ENCODE measurements at regions not wholly inside any gene's neighbourhood (a gene's known extent, or its start where the extent isn't known, plus 50 kb on each side); places are given as distances from the start of the nearest gene placed in this dataset.
"Not testable (repeated sequence)": the region's sequence is repeated elsewhere in the genome, so short reads cannot be mapped to it uniquely, and the experiment has no call there.

GRCh38 chr2:138267161-138267901 lies 234.2 kb upstream of the SPOPL start:
- DNase-seq, result no peak

DNA sequence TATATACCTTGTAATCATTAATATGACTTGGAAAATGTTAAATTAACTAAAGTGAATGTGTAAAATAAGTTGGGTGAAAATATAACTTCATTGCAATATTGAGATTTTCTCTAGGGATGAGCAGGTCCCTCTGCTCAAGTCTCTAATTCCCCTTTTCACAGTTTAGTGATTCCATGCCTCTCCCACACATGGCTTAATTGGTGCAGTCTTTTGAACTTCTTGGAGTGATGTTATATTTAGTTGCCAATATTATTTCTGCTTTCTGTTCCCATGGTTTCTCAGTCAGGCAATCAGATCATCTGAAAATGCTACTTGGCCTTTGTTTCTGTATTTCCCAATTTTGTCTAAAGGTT lies 233.7 kb upstream of the SPOPL start:
- no peak for DNase-seq

DNA sequence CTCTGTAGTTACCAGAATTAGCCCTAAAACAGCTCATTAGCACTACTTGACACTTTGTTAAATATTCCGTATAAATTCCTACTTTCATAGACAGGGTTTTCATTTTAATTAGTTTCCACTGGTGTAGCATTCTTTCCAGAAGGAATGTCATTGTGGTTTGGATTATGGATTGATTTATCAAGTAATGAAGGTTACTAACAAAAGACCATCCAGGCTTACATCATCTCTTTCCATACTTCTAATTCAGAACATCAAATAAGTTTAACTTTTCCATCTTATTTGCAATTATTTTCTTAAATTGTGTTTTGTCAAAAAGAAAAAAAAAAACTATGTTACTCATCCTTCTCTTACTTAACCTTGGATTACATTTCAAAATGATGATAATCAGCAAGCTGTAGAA lies 231.8 kb upstream of the SPOPL start:
- DNase-seq, result no peak

DNA sequence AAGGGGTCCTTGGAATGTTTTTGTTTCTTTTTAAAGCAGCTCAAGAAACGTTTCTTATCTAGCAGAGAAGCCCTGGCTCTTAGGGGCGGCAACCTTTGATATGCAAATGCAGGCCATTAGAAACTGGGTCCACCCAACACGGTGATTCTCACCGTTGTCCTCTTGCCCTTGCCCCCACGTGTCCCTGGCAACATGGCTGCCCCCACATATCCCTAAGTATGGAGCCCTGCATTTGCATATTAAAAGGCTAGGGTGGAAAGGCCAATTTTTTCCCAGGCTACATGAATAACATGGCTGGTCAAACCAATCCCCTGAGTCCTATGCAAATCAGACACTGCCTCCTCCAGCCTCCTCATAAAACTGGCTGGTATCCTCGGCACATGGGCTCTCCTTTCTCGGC lies 230.1 kb upstream of the SPOPL start:
- no peak for DNase-seq

GRCh38 chr2:138272524-138273195 lies 228.9 kb upstream of the SPOPL start:
- DNase-seq, result no peak

DNA sequence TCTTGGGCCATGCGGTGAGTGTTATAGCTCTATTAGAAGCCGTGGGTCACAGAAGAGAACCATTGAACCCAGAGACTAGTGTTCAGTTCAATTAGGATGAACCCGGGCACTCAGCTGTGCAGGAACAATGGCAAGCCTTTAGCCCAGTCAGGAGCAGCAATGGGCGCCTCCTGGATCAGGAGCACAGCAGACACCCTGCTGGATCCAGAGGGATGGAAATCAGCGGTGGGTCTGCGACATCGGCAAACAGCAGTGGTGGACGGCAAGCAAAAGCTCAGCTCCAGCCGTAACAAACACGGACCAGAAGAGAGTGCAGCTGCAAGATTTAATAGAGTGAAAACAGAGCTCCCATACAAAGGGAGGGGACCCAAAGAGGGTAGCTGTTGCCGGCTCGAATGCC lies 228.3 kb upstream of the SPOPL start:
- DNase-seq, result not testable (repeated sequence)

DNA sequence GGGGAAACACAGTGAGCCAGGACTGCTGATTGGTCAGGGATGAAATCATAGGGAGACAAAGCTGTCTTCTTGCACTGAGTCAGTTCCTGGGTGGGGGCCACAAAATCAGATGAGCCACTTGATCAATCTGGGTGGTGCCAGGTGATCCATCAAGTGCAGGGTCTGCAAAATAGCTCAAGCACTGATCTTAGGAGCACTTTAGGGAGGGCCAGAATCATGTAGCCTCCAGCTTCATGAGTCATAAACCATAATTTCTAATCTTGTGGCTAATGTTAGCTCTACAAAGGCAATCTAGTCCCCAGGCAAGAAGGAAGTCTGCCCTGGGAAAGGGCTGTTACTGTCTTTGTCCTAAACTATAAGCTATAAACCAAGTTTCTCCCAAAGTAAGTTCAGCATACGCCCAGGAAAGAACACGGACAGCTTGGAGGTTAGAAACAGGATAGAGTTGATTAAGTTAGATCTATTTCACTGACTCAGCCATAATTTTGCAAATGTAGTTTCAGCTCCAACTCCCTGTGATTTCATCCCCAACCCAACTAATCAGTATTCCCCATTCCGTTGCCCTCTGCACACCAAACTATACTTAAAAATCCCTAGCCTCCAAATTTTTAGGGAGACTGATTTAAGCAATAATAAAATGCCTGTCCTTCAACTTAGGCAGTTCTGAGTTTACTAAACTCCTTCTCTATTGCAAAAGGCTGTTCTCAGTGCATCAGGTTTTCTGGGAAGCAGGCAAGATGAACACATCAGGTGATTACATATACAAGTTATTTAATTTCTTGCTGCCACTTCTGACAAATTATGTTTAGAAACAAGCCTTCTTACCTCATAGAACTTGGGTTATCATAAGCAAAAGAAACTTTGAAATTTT lies 226.9 kb upstream of the SPOPL start:
- no peak for DNase-seq

DNA sequence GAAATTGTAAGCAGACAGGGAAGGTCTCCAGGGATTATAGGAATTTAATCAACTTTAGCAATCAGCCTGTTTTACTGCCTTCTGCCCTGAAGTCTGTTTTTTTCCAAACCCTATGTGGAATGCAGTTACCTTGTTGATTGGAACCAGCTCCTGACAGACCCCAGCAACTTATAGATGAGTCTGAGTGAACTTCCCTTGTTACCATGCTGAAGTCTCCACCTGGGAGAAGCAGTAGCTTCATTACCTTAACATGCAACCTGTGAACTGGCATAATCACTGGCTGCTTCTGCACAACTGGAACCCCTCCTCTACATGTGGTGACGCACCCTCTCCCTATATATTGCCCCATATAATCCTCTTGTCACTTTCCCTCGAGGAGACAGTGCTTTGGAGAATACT lies 226.3 kb upstream of the SPOPL start:
- DNase-seq, result no peak

GRCh38 chr2:138275881-138276280 lies 225.7 kb upstream of the SPOPL start:
- no peak for DNase-seq

DNA sequence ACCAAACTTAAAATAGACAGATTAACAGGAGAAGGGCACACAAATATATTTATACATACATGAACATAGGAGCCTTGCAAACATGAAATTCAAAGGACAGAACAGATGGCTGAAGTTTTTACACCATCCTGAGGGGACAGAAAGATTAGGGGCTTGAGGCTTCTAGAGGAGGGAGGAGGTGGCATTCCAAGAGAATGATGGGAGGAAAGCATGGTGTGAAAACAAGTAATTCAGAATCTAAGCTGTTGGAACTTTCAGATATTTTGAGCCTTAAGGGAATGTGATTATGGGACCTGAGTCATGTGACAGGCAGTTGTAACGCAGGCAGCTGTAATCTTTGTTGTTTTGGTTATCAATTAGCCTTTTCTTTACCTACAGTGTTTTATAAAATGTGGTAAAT lies 225.2 kb upstream of the SPOPL start:
- DNase-seq, result no peak

GRCh38 chr2:138277062-138277461 lies 224.5 kb upstream of the SPOPL start:
- no peak for DNase-seq

DNA sequence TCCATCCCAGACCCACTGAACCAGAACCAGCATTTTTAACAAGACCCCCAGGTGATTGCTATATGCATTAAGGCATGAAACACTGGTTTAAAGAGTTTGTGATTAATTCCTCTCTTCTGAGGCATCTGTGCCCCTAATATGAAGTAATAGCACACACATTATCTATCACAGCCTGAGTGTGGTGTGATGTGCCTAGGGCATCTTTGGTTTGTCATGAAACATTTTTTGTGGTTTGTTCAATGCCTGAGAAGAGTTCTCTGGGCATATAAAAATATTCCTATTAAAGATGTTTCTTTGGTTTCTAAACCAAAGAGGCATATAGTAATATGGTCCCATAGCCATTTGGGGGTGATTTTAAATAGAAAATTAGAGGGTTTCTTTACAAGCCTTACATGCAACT lies 221.7 kb upstream of the SPOPL start:
- no peak for DNase-seq

GRCh38 chr2:138280999-138281695 lies 220.4 kb upstream of the SPOPL start:
- DNase-seq, result no peak

- DNase-seq, result no peak
These were observed 219.4 kb upstream of the SPOPL start for GRCh38 chr2:138282014-138282672.

GRCh38 chr2:138291805-138292204 lies 209.8 kb upstream of the SPOPL start:
- no peak for DNase-seq

- no peak for DNase-seq
These were observed 208.5 kb upstream of the SPOPL start for GRCh38 chr2:138293045-138293444.

DNA sequence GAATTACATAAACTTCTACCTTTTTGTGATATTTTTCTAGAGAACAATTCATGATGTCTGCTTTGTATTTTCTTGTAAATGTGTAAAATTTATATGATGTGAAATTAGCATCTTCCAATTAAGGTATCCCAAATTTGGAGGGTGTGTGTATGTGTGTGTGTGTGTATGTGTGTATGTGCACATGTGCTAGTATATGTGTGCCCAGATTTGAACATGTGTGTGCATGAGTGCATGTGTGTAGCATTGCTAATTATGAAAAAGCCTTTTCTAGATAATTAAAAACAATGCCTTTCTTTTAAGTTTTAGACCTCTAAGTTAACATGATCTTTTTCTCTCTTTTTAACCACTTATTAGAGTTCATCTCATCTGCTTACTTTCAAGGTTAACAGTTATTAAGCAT lies 208.0 kb upstream of the SPOPL start:
- DNase-seq, result no peak

DNA sequence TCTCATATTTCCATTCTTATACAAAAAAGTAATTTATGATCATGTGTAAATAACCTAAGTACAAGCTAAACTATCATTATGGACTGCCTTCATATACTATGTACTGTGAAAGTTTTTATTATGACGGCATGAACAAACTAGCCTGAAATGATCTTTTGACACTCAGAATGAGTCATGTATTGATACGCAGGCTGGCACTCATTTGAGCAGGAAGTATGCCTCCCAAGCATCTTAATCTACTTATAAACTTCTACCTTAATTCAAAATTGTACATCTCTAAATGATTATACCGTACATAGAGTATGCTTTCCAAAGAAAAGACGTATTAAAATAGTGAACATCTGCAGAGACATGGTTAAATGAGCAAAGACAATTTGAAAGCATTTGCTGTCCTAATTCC lies 207.1 kb upstream of the SPOPL start:
- DNase-seq, result no peak

DNA sequence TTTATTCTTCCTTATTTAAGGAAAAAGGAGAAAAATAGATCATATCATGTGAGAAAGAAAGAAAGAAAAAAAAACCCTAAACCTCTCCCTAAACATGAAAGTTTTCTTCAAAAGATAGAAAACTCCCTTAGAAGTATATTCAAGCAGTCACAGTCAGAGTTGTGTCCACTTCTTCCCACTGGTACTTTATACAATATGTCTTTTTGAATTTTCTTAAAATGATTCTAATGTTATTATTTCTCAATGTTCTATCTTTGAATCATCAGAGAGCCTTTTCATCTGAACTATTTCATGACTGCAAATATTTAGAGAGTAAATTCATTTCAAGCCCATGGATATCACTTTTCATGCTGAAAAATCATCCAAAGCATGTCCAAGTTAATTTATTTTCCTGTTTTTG lies 205.2 kb upstream of the SPOPL start:
- DNase-seq, result no peak

GRCh38 chr2:138298120-138298814 lies 203.3 kb upstream of the SPOPL start:
- DNase-seq, result no peak

DNA sequence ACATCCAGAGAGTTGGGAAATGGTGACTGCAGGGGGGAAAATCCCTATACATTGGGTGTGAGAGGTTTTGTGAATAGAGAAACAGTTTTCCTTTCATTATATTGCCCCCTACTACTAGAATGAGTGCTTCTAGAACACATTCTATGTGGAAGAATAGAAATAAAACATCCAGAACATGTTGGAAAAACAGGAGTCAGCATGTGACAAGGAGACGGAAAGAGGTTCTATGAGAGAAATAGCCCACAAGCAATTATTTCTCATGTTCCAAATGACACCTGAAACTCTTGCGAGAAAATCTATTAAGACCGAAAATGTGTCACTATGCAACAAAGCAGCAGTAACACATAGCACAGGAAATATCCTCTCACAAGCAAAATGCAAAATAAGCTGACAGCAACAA lies 202.7 kb upstream of the SPOPL start:
- DNase-seq, result no peak

Data from nucleus accumbens (tissue), 56 donors.